ENCODE measurements at regions not wholly inside any gene's neighbourhood (a gene's known extent, or its start where the extent isn't known, plus 50 kb on each side); places are given as distances from the start of the nearest gene placed in this dataset.

- no peak for DNase-seq
Observed at GRCh38 chr1:209504571-209504970, 78.9 kb upstream of the CAMK1G start.

GRCh38 chr1:209505044-209505443 lies 78.5 kb upstream of the CAMK1G start:
- DNase-seq, result no peak

DNA sequence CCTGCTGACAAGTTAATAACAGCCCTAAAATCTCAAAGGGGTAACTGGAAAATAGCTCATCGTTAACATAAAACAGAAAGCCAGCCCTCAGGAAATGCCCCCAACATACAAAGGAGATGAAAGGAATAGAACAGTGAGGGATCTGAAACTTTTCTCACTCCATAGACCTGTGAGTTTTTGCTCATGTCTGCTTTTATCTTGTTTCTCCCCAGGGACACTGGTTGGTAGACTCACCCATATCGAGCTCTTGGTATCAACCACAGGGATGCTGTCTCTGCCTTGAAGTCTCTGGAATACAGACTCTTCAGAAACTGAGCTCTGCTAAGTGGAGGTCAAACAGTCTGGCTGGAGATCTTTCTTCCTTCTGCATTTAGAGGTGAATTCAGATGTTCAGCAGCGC lies 77.4 kb upstream of the CAMK1G start:
- no peak for DNase-seq

GRCh38 chr1:209509039-209509438 lies 74.5 kb upstream of the CAMK1G start:
- no peak for DNase-seq

DNA sequence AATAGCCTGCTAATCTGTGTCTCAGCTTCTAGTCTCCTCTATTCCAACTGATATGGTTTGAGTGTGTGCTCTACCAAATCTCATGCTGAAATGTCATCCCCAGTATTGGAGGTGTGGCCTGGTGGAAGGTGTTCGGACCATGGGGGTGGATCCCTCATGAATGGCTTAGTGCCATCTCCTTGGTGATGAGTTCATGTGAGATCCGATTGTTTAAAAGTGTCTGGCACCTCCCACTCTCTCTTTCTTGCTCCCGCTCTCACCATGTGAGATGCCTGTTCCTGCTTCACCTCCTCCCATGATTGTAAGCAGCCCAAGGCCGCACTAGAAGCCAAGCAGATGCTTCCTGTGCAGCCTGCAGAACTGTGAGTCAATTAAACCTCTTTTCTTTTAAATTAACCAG lies 73.5 kb upstream of the CAMK1G start:
- no peak for DNase-seq

- DNase-seq, result no peak
Observed at GRCh38 chr1:209511169-209511568, 72.3 kb upstream of the CAMK1G start.

DNA sequence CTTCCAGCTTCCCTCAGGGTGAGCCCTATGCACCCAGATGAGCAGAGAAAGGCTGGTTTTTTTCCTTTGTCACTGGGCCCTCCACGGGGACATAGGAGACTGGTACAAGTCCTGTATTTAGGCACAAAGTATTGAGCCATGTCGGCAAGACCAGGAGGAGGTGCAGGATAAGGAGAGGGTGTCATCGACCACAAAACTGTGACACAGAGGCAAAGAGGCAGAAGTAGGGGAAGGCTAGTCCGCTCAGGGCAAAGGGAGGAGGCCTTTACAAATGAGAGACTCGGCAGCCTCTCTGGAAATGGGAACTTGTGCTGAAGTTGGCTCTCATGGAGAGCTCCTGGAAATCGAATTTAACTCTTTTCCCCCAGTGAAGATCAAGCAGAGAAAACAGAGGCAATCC lies 70.7 kb upstream of the CAMK1G start:
- DNase-seq, result no peak

DNA sequence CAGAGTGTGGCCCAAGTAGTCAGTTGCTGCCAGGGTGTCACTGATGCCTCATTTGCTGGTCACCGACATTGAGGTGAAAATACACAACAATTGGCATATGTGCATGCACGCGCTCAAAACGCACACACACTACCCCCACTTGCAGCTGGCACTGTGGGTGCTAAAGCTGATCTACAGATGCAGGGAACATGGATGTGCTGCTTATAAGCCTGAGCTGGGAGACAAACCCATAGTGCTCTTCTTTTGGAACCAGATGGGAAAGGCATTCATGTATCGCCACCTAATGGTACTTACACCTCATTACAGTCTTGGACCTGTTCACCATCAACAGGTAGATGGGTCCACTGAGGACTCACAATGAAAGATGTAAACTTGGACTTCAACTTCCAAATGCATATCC lies 70.3 kb upstream of the CAMK1G start:
- no peak for DNase-seq

- no peak for DNase-seq
Observed at GRCh38 chr1:209516771-209517680, 66.5 kb upstream of the CAMK1G start.

- no peak for DNase-seq
Observed at GRCh38 chr1:209517681-209518050, 65.8 kb upstream of the CAMK1G start.

DNA sequence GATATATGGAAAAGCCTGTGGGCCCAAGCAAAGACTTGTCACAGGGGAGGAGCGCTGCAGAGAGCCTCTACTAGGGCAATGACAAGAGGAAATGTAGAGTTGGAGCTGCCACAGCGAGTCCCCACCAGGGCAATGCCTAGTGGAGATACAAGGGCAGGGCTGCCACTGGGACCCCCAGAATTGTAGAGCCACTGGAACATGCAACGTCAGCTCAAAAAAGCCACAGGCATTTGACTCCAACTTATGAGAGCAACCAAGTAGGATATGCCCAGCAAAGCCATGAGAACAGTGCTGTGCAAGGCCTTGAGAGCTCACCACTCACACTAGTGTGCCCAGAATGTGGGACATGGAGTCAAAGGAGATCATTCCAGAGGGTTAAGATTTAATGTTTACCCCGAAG lies 63.7 kb upstream of the CAMK1G start:
- DNase-seq, result no peak

- no peak for DNase-seq
Observed at GRCh38 chr1:209522826-209523225, 60.7 kb upstream of the CAMK1G start.

DNA sequence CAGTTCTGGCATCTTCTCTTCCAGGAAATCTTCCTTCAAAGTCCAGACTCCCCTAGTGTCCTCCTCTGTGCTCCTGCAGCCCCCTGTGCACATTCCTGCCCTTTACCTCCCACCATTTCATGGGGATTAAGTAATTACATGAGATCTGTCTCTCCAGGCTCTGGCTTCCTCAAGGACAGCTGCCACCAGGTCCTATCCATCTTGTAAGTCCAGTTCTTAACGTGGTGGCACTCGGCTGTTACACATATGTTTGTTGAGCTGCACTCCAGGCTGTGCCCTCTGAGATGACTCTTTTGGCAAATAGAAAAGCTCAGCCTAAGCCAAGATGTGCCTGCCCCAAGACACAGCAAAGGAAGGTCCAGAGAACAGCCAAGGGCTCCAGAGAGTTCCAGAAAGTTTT lies 57.4 kb upstream of the CAMK1G start:
- no peak for DNase-seq

DNA sequence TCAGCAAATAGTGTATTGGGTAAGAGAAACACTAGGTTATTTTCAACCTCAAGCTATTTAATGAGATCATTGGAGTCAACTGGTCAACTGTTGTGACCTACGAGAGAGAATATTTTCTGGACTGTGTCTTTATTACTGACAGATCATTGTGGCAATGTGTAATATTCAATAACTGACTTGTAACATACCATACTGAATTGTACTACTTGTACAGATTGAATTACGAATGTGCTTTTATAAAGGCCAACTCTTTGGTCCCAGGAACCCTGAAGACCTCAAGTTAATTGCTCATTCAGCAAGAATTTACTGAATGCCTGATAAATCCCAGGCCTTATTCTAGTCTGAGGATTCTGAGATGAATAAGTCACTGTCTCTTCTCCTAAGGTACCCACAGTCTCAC lies 56.1 kb upstream of the CAMK1G start:
- no peak for DNase-seq

- no peak for DNase-seq
Observed at GRCh38 chr1:209527993-209528717, 55.4 kb upstream of the CAMK1G start.

DNA sequence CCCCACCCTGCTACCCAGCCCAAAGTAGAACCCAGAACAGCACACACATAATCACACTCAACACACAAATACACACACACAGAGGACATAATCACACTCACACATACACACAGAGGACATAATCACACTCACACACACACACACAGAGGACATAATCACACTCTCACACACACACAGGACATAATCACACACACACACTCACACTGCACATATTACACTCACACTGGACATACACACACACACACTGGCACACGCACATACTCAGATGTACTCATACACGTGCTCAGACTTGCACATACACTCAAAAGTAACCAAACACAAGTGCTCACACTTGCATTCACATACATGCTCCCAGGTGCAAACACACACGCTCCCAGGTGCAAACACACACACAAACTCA lies 54.3 kb upstream of the CAMK1G start:
- DNase-seq, result no peak

- DNase-seq, result no peak
Observed at GRCh38 chr1:209531006-209531405, 52.5 kb upstream of the CAMK1G start.

GRCh38 chr1:209531549-209531948 lies 52.0 kb upstream of the CAMK1G start:
- DNase-seq, result no peak

Measured in CD4-positive, alpha-beta T cell treated with Interleukin-4 for 1 hour (primary cell).